CD14-positive monocyte (primary cell): ENCODE measurements at regions not wholly inside any gene's neighbourhood (a gene's known extent, or its start where the extent isn't known, plus 50 kb on each side); places are given as distances from the start of the nearest gene placed in this dataset.

Experiments
- DNase-seq, 3 donors: peaks; one replicate each; pipeline ENCODE4 v3.0.0-alpha.2; 2011 to 2022
- H2AFZ ChIP-seq: 2 replicates; pipeline ENCODE4 v1.6.0; 2012; ENCODE audit warnings: mild to moderate bottlenecking, low read depth, low read length, inconsistent platforms; ENCODE audit not compliant: insufficient read depth, poor library complexity, severe bottlenecking
- H3K27ac ChIP-seq, 2 donors: 1 replicate in 1 of 2; 2 replicates in 1 of 2; pipeline ENCODE4 v1.5.1; 2012 to 2013; ENCODE audit warnings: low read length in 2 of 2, control low read depth in 1 of 2, inconsistent platforms in 1 of 2, low read depth in 1 of 2, mild to moderate bottlenecking in 1 of 2
- H3K27me3 ChIP-seq, 2 donors: one replicate each; pipeline versions ENCODE4 v1.6.0 to v1.6.1; 2011 to 2013; ENCODE audit warnings: low read length in 2 of 2; ENCODE audit not compliant: control insufficient read depth in 2 of 2, insufficient read depth in 2 of 2
- H3K36me3 ChIP-seq, 2 donors: replicated peaks in 1 of 2; 1 replicate in 1 of 2; 2 replicates in 1 of 2; pipeline versions ENCODE4 v1.5.1 to v1.6.1; 2012 to 2013; ENCODE audit warnings: low read length in 2 of 2, control low read depth in 1 of 2, inconsistent platforms in 1 of 2, mild to moderate bottlenecking in 1 of 2; ENCODE audit not compliant: insufficient read depth in 2 of 2, control insufficient read depth in 1 of 2
- H3K4me1 ChIP-seq, 2 donors: 1 replicate in 1 of 2; 2 replicates in 1 of 2; pipeline versions ENCODE4 v1.5.1 to v1.6.1; 2012 to 2013; ENCODE audit warnings: low read length in 2 of 2, control low read depth in 1 of 2, inconsistent platforms in 1 of 2, mild to moderate bottlenecking in 1 of 2, moderate library complexity in 1 of 2; ENCODE audit not compliant: insufficient read depth in 2 of 2, control insufficient read depth in 1 of 2
- H3K4me2 ChIP-seq: replicated peaks from 2 replicates; pipeline ENCODE3; 2012; ENCODE audit warnings: low read length, moderate library complexity, mild to moderate bottlenecking; ENCODE audit not compliant: poor library complexity, severe bottlenecking; ENCODE audit errors: extremely low read depth
- H3K4me3 ChIP-seq, 3 experiments: fragments of 200-600 bp in 1 of 3; sonication (generic) in 1 of 3; replicated peaks in 1 of 3; 1 replicate in 2 of 3; 2 replicates in 1 of 3; pipeline ENCODE4 v1.5.1; 2011 to 2013; ENCODE audit warnings: low read length in 3 of 3, mild to moderate bottlenecking in 3 of 3, control low read depth in 2 of 3, low read depth in 2 of 3, inconsistent platforms in 1 of 3, moderate library complexity in 1 of 3
- H3K79me2 ChIP-seq: 2 replicates; pipeline ENCODE4 v1.6.0; 2012; ENCODE audit warnings: mild to moderate bottlenecking, control low read depth, inconsistent platforms, low read length, moderate library complexity; ENCODE audit not compliant: insufficient read depth
- H3K9ac ChIP-seq: 2 replicates; pipeline ENCODE4 v1.6.0; 2017; ENCODE audit warnings: low read length, mild to moderate bottlenecking; ENCODE audit not compliant: insufficient read depth, poor library complexity, severe bottlenecking
- H3K9me3 ChIP-seq, 2 donors: replicated peaks in 1 of 2; 1 replicate in 1 of 2; 2 replicates in 1 of 2; pipeline versions ENCODE4 v1.5.1 to v1.6.1; 2012 to 2013; ENCODE audit warnings: low read length in 2 of 2, control low read depth in 1 of 2; ENCODE audit not compliant: control insufficient read depth in 1 of 2, insufficient read depth in 1 of 2
- H4K20me1 ChIP-seq: 2 replicates; pipeline ENCODE4 v1.6.0; 2012; ENCODE audit warnings: mild to moderate bottlenecking, low read length, control low read depth, moderate library complexity; ENCODE audit not compliant: insufficient read depth
- H3K27ac Mint-ChIP-seq, 7 donors: one replicate each; pipeline ENCODE4 v1.8.0; 2020; ENCODE audit warnings: mild to moderate bottlenecking in 7 of 7, mixed read lengths in 7 of 7, moderate library complexity in 6 of 7, inconsistent platforms in 2 of 7
- H3K27me3 Mint-ChIP-seq, 3 donors: one replicate each; pipeline ENCODE4 v1.8.0; 2021 to 2022; ENCODE audit warnings: low read depth in 3 of 3, mild to moderate bottlenecking in 3 of 3, mixed read lengths in 3 of 3, moderate library complexity in 3 of 3, inconsistent platforms in 1 of 3
- H3K36me3 Mint-ChIP-seq, 2 donors: one replicate each; pipeline ENCODE4 v1.8.0; 2020; ENCODE audit warnings: mixed read lengths in 2 of 2, inconsistent platforms in 1 of 2, mild to moderate bottlenecking in 1 of 2
- H3K4me1 Mint-ChIP-seq: one replicate; pipeline ENCODE4 v1.8.0; 2020; ENCODE audit warnings: mild to moderate bottlenecking, mixed read lengths
- H3K4me3 Mint-ChIP-seq, 2 donors: one replicate each; pipeline ENCODE4 v1.8.0; 2020; ENCODE audit warnings: mild to moderate bottlenecking in 2 of 2, mixed read lengths in 2 of 2, moderate library complexity in 1 of 2
- H3K9me3 Mint-ChIP-seq, 7 donors: one replicate each; pipeline ENCODE4 v1.8.0; 2020 to 2022; ENCODE audit warnings: mixed read lengths in 7 of 7, mild to moderate bottlenecking in 6 of 7, moderate library complexity in 6 of 7, inconsistent platforms in 2 of 7
- CTCF ChIP-seq: fragments of 200-600 bp; IDR thresholded peaks from one replicate; pipeline ENCODE4 v1.8.0; 2022; ENCODE audit warnings: antibody characterized with exemption, mild to moderate bottlenecking
- WGBS: methylation state at CpG from one replicate; pipeline ENCODE4 v1.1.5; 2013; ENCODE audit warnings: missing lambda C conversion rate; ENCODE audit not compliant: insufficient coverage; 5-methylcytosine and 5-hydroxymethylcytosine counted together
- intact Hi-C, 2 donors: fragments of 100-400 bp; cut with micrococcal nuclease; formaldehyde crosslinking; loops; one replicate each; pipeline versions ENCODE4 v1.15.0 to v1.15.1; 2023

GRCh38 chr22:48753752-48754517, 1073.7 kb downstream of the BRD1 start:
- Histone ChIP-seq H3K4me2 (no peak overlapping the region), H3K27ac (no peak overlapping the region), H3K9me3 (no peaks in the 10 kb centered on the region), H3K9ac (no peak overlapping the region), H2AFZ (no peak overlapping the region), H3K4me1 (no peaks in the 10 kb centered on the region), H3K36me3 (no peaks in the 10 kb centered on the region), H3K4me3 (no peak overlapping the region), H3K79me2 (no peaks in the 10 kb centered on the region), H3K27me3 (no peaks in the 10 kb centered on the region), H4K20me1 (no peaks in the 10 kb centered on the region)
- Mint-ChIP-seq H3K27ac (no peak overlapping the region), H3K9me3 (peaks cover 0 to 12% (median 3%) of the 10 kb centered on the region in 7 donors), H3K4me1 (no peaks in the 10 kb centered on the region), H3K36me3 (no peaks in the 10 kb centered on the region), H3K27me3 (peaks cover 0 to 3% (median 0%) of the 10 kb centered on the region in 3 donors), H3K4me3 (no peak overlapping the region)
- intact Hi-C loops: no loop called here
- 91% methylated on average over 19 of the region's 25 CpGs for WGBS
- TF ChIP-seq CTCF: no peak
- DNase-seq: no peak

- H3K4me3 ChIP-seq: no peak overlapping the region
- no peaks in the 10 kb centered on the region for H3K36me3 ChIP-seq
- H3K4me1 ChIP-seq: no peaks in the 10 kb centered on the region
- Mint-ChIP-seq H3K9me3 (peaks cover 0 to 12% (median 3%) of the 10 kb centered on the region in 7 donors), H3K4me1 (no peaks in the 10 kb centered on the region), H3K36me3 (no peaks in the 10 kb centered on the region), H3K27ac (no peak overlapping the region), H3K27me3 (peaks cover 0 to 3% (median 0%) of the 10 kb centered on the region in 3 donors), H3K4me3 (no peak overlapping the region)
- H3K27me3 ChIP-seq: no peaks in the 10 kb centered on the region
- no peaks in the 10 kb centered on the region for H3K79me2 ChIP-seq
- no peak overlapping the region for H2AFZ ChIP-seq
- H3K9ac ChIP-seq: no peak overlapping the region
- TF ChIP-seq CTCF: no peak
- no peak overlapping the region for H3K27ac ChIP-seq
- no peaks in the 10 kb centered on the region for H3K9me3 ChIP-seq
- H3K4me2 ChIP-seq: no peak overlapping the region
- no peaks in the 10 kb centered on the region for H4K20me1 ChIP-seq
- WGBS: 98% methylated on average over 9 of the region's 10 CpGs
- intact Hi-C loops: no loop called here
- no peak for DNase-seq
Observed at GRCh38 chr22:48753381-48753730, 1074.3 kb downstream of the BRD1 start.
